Stimulated activated memory B cell treated with anti-CD40 and anti-IgM and Interleukin-4, amounts not matched to agents 10 μg/mL and 1 μg/mL and 100 μg/mL, for 72 hours (primary cell): ENCODE measurements at regions not wholly inside any gene's neighbourhood (a gene's known extent, or its start where the extent isn't known, plus 50 kb on each side); places are given as distances from the start of the nearest gene placed in this dataset.
"Not testable (repeated sequence)": the region's sequence is repeated elsewhere in the genome, so short reads cannot be mapped to it uniquely, and the experiment has no call there.

Source experiments
- ATAC-seq: fragments of 150-1000 bp; cut with Tn5 transposase; 2 replicates; pipeline ENCODE4 v1.10.0; 2021
- H3K27ac Mint-ChIP-seq: one replicate; pipeline ENCODE4 v1.8.0; 2022; ENCODE audit warnings: mild to moderate bottlenecking, mixed read lengths
- H3K27me3 Mint-ChIP-seq: one replicate; pipeline ENCODE4 v1.8.0; 2022; ENCODE audit warnings: mixed read lengths
- H3K36me3 Mint-ChIP-seq: one replicate; pipeline ENCODE4 v1.8.0; 2022; ENCODE audit warnings: mixed read lengths
- H3K4me1 Mint-ChIP-seq: one replicate; pipeline ENCODE4 v1.8.0; 2022; ENCODE audit warnings: mixed read lengths
- H3K4me3 Mint-ChIP-seq: one replicate; pipeline ENCODE4 v1.8.0; 2022; ENCODE audit warnings: mild to moderate bottlenecking, moderate library complexity, mixed read lengths
- H3K9me3 Mint-ChIP-seq: one replicate; pipeline ENCODE4 v1.8.0; 2022; ENCODE audit warnings: mixed read lengths

DNA sequence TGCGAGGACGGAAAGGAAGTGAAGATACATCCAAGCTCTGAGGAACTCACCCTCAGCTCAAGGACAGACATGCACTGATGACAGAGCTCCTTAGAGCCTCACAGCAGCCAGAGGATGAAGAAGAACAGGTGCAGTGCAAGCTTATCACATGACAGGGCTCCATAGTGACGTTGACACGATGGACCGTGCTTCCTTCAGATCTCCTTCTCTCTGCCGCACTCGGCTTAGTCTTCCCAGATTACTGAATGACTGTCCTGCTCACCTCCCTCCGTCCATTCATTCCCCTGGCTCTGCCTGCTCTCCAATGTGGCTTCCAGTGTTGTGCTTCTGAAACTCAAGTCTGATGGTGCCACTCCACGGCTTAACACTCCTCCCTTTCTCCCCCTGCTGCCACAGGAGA lies 161.5 kb upstream of the PFKP start:
- peaks cover 20% of the 10 kb centered on the region for H3K27me3 Mint-ChIP-seq
- ATAC-seq = no peak
- peaks cover 3% of the 10 kb centered on the region for H3K9me3 Mint-ChIP-seq
- H3K27ac Mint-ChIP-seq = no peak overlapping the region
- no peaks in the 10 kb centered on the region for H3K36me3 Mint-ChIP-seq
- no peak overlapping the region for H3K4me3 Mint-ChIP-seq
- no peaks in the 10 kb centered on the region for H3K4me1 Mint-ChIP-seq

DNA sequence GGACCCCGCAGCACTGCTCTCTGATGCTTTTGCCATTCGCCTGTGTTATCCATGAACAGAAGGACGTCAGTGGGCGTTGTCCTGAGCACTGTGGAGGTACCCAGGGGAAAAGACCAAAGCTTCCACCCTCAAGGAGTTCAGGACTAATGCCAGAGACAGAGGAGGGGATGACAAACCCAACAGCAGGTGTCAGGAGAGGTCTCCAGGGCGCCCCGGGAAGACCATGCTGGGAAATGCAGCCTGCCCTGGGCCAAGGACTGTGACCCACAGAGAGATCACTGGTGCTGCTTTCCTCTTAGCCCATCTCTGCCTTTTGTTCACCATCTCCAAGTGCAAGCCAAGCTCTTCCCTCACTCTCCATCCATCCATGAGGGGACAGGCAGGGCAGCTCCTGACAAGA lies 166.8 kb upstream of the PFKP start:
- H3K4me3 Mint-ChIP-seq = no peak overlapping the region
- peaks cover 3% of the 10 kb centered on the region for H3K9me3 Mint-ChIP-seq
- no peak for ATAC-seq
- peaks cover 20% of the 10 kb centered on the region for H3K27me3 Mint-ChIP-seq
- no peaks in the 10 kb centered on the region for H3K4me1 Mint-ChIP-seq
- no peak overlapping the region for H3K27ac Mint-ChIP-seq
- no peaks in the 10 kb centered on the region for H3K36me3 Mint-ChIP-seq

DNA sequence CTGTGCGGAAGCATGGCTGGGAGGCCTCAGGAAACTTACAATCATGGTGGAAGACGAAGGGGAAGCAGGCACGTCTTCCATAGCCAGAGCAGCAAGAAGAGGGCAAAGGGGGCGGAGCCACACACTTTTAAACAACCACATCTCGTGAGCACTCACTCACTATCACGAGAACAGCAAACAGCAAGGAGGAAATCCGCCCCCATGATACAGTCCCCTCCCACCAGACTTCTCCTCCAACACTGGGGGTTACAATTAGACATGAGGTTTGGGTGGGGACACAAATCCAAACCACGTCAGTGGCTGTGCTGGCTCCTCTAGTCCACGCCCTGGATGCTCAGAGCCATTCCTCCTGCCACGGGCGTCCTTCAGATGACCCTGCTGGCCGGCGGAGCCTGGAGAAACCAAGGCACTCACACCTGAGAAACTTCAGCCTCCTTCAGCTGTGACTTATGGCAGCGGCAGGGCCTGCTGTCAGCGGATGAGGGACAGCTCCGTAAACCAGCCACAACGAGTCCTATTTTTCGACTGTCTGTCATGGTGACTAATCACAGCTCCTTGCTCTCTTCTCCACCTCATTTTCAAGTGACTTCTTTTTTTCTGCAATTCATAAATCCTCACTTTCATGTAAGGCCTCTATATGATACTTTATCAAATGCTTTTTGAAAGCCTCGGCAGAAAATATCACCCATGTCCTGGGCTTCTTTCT lies 167.9 kb upstream of the PFKP start:
- peaks cover 3% of the 10 kb centered on the region for H3K9me3 Mint-ChIP-seq
- H3K27ac Mint-ChIP-seq = no peak overlapping the region
- no peaks in the 10 kb centered on the region for H3K4me1 Mint-ChIP-seq
- no peak for ATAC-seq
- peaks cover 20% of the 10 kb centered on the region for H3K27me3 Mint-ChIP-seq
- H3K36me3 Mint-ChIP-seq = no peaks in the 10 kb centered on the region
- no peak overlapping the region for H3K4me3 Mint-ChIP-seq

DNA sequence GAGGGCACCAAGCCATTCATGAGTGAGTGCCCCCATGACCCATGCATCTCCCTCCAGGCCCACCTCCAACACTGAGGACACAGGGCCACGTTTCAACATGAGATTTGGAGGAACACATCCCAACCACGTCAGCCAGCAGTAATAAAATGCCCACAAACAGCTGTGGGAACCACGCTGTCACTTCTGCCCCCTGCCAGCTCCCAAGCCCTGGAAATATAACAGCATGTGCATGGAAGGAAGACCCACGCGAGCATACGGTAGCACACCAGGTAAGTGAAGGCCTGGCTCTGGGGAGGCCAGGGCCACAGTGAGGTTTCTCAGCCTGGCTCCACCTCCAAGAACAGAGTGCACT lies 168.9 kb upstream of the PFKP start:
- Mint-ChIP-seq H3K36me3 (no peaks in the 10 kb centered on the region), H3K4me3 (no peak overlapping the region), H3K4me1 (no peaks in the 10 kb centered on the region), H3K27ac (no peak overlapping the region), H3K27me3 (peaks cover 12% of the 10 kb centered on the region), H3K9me3 (peaks cover 3% of the 10 kb centered on the region)
- ATAC-seq = no peak

DNA sequence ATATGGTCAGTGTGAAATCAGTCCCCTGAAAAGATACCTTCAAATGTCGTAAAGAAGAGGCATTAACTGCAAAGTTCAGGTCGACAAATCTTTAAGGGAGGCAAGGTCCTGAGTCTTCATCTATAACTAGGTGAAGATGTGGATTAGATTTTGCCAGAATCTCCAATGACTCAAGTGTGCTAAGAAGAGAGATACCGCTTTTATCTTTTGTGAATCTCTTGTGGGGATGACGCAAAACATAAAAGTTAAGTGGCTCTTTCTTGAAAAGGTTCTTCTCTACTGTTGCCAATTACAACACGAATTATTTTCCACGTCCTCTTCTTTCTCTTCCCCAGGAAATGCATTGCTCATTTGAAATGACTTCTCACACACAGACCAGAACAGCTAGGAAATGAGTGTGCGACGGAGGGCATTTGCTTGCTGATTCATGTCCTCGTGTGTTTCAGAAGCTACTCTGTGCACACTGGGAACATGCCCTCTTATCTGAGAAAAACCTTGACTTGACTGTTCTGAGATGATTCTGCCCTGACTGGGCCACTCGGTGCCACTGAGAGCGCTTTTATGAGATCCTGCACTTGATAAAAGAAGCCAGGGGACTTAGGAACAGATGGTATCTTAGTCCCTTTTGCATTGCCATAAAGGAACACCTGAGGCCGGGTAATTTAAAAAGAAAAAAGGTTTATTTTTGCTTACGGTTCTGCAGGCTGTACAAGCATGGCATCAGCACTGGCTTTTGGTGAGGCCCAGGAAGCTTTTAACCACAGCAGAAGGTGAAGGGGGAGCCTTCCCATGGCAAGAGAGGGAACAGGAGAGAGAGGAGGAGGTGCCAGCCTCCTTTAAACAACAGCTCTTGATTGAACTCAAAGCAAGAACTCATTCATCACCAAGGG lies 169.5 kb upstream of the PFKP start:
- Mint-ChIP-seq H3K9me3 (peaks cover 3% of the 10 kb centered on the region), H3K27ac (no peak overlapping the region), H3K4me1 (no peaks in the 10 kb centered on the region), H3K27me3 (peaks cover 6% of the 10 kb centered on the region), H3K36me3 (no peaks in the 10 kb centered on the region), H3K4me3 (no peak overlapping the region)
- ATAC-seq = no peak

DNA sequence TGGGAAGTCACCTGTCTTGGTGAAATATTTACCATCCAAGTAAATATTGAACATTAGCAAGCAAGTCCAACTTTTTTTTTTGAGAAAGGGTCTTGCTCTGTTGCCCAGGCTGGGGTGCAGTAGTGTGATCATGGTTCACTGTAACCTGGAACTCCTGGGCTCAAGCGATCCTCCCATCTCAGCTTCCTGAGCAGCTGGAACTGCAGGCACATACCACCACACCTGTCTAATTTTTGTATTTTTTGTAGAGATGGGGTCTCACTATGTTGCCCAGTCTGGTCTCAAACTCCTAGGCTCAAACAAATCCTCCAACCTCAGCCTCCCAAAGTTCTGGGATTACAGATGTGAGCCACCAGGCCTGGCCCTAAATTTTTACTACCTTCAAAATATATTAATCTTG lies 171.0 kb upstream of the PFKP start:
- not testable (repeated sequence) for H3K36me3 Mint-ChIP-seq, H3K27me3 Mint-ChIP-seq, H3K9me3 Mint-ChIP-seq, H3K27ac Mint-ChIP-seq, H3K4me3 Mint-ChIP-seq, H3K4me1 Mint-ChIP-seq, ATAC-seq

DNA sequence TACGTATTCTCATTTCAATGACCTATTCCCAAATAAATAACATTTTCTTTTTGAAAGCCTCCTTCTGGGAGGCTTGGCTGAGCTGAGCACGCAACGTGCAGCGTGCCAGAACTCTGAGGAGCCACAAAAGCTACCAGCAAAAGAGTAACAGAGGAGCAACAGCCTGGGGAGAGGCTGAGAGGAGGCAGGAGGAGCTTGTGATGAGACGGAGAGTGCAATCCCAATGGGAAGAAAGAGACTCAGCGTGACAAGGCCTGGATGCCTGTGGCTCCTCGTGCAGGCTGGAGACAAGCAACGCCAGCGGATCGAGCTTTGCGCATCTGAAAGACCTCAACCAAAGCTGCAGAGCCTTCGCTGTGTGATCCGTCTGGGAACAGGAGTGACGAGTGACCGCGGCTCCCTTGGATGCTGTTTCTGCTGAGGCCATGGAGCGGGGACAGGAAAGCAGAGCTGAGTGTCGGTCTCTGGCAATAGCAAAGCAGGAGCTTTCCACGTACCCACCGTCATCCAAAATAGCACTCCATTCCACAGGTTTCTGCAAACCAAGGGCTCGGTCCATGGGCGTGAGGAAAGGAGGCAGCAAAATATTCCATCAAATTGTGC lies 171.7 kb upstream of the PFKP start:
- Mint-ChIP-seq H3K4me3 (no peak overlapping the region), H3K9me3 (no peaks in the 10 kb centered on the region), H3K4me1 (no peaks in the 10 kb centered on the region), H3K27me3 (no peaks in the 10 kb centered on the region), H3K36me3 (no peaks in the 10 kb centered on the region), H3K27ac (no peak overlapping the region)
- ATAC-seq = no peak

DNA sequence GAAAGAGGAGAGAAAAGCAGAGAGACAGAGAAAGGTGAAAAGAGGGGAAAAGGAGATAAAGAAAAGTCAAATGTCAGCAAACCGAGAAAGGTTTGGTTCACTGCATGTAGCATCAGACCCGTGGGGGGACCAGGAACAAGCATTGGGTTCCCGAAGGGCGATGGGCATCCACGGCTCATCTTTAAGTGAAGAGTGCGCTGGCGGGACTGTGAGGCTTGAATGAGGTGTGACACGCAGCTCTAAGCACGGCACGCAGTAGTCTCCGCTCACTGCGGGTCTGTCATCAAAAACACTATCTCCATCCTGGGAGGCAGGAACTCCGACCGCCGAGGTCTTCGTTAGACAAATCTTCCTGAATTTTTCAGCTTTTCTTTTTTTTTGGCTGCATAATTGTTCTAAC lies 173.4 kb upstream of the PFKP start:
- H3K36me3 Mint-ChIP-seq = no peaks in the 10 kb centered on the region
- no peak for ATAC-seq
- H3K9me3 Mint-ChIP-seq = no peaks in the 10 kb centered on the region
- H3K27ac Mint-ChIP-seq = no peak overlapping the region
- H3K4me1 Mint-ChIP-seq = no peaks in the 10 kb centered on the region
- no peak overlapping the region for H3K4me3 Mint-ChIP-seq
- H3K27me3 Mint-ChIP-seq = no peaks in the 10 kb centered on the region

DNA sequence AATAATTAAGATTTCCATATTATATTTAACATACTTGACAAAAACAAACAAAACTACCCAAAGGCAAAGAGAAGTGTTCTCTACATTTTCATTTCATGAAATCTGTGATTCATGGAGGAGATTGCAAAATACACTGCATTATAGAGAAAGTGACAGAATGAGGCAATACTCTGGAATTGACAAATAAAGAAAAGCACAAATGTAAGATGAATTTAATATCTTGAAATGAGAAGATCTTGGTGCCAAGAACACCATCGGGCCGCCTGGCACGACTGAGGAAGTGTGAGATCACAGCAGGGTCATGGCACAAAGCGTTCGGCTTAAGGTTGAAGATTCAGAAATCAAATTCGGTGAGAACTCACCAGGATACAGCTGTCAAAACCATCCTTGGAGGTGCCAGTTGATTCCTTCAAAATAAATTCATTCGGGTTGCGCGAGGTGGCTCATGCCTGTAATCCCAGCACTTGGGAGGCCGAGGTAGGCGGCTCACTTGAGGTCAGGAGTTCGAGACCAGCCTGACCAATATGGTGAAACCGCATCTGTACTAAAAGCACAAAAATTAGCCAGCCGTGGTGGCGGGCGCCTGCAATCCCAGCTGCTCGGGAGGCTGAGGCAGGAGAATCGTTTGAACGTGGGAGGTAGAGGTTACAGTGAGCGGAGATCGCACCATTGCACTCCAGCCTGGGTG lies 174.0 kb upstream of the PFKP start:
- no peak for ATAC-seq
- Mint-ChIP-seq H3K27me3 (no peaks in the 10 kb centered on the region), H3K9me3 (peaks cover 5% of the 10 kb centered on the region), H3K36me3 (no peaks in the 10 kb centered on the region), H3K4me3 (no peak overlapping the region), H3K4me1 (no peaks in the 10 kb centered on the region), H3K27ac (no peak overlapping the region)

DNA sequence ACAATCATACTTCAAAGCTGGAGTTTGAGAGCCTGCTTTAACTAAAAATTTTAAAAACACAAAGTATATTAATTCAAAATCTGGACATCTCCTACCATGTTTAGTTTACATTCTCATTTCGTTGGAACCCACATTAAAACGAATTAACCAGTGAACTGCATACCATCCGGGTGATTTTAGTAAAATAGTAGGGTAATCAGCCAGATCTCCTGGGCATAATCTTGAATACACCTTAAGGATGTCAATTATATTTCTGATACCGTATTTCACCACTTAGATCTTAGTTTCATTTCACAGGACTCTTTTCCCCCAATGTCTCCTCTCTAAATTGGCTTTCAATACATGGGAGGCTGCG lies 175.6 kb upstream of the PFKP start:
- Mint-ChIP-seq H3K27me3 (no peaks in the 10 kb centered on the region), H3K36me3 (no peaks in the 10 kb centered on the region), H3K4me1 (no peaks in the 10 kb centered on the region), H3K4me3 (no peak overlapping the region), H3K9me3 (peaks cover 7% of the 10 kb centered on the region), H3K27ac (no peak overlapping the region)
- ATAC-seq = no peak

DNA sequence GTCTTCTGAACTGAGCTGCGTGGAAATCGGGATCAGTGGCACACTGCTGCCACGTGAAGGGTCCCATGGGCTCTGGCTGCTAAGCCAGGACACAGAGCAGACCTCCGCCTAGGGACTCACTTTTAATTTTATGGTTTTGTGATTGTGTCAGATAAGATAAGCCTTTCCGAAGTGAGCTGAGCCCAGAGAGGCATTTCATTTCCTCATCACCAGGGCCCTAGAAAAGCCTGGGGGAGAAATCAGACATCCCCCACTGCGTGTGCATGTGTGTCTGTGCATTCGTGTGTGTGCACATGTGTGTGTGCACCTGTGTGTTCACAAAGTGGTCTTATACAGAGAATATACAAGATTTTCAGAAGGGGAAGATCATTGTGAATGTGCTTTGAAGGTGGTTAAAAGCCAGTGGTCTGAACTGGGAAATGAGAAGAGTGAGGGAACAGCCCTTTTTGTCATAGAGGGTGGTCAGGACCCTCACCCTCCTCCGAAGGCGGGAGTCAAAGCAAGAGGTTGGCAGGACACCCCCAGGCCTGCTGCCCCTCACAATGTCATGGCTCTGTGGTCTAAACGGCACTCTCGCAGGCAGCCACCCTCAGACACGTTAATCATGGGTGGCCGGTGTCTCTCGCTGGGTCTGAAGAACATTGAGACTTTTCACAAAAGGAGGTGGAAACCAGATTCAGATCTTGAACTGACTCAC lies 176.1 kb upstream of the PFKP start:
- no peaks in the 10 kb centered on the region for H3K4me1 Mint-ChIP-seq
- no peaks in the 10 kb centered on the region for H3K36me3 Mint-ChIP-seq
- no peaks in the 10 kb centered on the region for H3K27me3 Mint-ChIP-seq
- no peak overlapping the region for H3K4me3 Mint-ChIP-seq
- H3K27ac Mint-ChIP-seq = no peak overlapping the region
- peaks cover 7% of the 10 kb centered on the region for H3K9me3 Mint-ChIP-seq
- ATAC-seq = no peak

DNA sequence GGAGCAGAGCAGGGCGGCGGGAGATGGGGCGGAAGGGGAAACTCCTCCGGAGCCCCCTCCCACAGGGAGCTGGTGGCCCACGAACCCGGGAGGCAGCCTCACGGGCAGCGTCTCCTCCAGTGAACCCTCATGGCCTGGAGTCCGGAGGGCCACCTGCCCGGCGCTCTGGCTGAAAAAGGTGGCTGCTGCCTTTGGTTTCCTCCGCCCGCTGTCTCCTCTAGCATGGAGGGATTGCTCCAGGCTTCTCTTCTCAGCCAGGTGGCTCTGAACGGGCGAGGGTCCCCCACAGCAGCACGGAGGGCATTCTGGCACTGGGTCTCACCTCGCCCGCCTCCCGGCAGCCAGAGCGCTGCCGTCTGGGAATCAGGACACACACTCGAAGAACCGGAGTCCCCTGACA lies 177.3 kb upstream of the PFKP start:
- Mint-ChIP-seq H3K36me3 (no peaks in the 10 kb centered on the region), H3K4me3 (no peak overlapping the region), H3K27ac (no peak overlapping the region), H3K27me3 (no peaks in the 10 kb centered on the region), H3K9me3 (peaks cover 7% of the 10 kb centered on the region), H3K4me1 (no peaks in the 10 kb centered on the region)
- ATAC-seq = no peak

DNA sequence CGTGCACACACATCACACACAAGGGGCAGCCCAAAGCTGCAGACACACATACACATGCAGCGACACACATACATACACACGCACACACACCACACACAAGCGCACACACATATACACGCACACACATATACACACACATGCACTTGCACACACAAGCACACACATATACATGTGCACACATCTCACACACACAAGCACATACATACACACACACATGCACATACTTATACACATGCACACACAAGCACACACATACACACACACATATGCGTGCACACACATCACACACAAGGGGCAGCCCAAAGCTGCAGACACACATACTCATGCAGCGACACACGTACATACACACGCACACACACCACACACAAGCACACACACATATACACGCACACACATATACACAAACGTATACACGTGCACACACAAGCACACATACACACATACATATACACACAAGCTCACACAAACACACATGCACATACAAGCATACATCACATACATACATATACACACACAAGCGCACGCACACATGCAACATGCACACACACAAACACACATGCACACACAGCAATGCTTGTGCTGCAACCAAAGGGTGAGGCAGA lies 178.8 kb upstream of the PFKP start:
- ATAC-seq = no peak
- H3K4me3 Mint-ChIP-seq = no peak overlapping the region
- H3K27me3 Mint-ChIP-seq = no peaks in the 10 kb centered on the region
- H3K27ac Mint-ChIP-seq = no peak overlapping the region
- H3K9me3 Mint-ChIP-seq = peaks cover 7% of the 10 kb centered on the region
- no peaks in the 10 kb centered on the region for H3K4me1 Mint-ChIP-seq
- no peaks in the 10 kb centered on the region for H3K36me3 Mint-ChIP-seq

DNA sequence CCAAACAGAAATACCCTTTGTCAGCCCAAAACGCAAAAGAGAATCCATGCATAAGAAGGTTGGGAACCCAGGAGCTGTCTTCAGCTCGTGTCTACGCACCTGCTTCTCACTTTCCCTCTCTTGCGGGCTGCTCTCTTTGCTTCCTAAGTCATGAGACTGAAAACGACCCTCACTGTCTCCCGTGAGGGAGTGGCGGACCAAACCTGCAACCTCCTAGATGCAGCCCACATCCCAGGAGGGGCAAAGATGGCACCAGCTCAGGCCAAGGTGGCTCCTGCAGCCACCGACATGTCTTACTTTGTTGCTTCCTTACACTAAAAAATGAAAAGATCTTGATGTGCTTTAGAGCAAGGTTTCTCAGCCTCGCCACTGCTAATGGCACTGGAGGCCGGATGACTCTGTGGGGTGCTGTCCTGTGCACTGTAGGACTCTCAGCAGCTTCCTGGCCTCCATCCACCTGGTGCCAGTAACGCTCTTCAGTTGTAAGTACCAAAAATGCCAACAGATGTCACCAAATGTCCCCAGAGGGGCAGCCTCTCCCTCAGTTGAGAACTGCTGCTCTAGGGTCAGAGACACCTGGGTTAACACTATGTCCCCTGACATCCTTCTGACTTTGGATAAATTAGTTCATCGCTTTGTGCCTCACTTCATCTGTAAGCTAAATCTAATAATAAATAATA lies 179.8 kb upstream of the PFKP start:
- ATAC-seq = no peak
- Mint-ChIP-seq H3K4me1 (no peaks in the 10 kb centered on the region), H3K9me3 (peaks cover 7% of the 10 kb centered on the region), H3K27me3 (no peaks in the 10 kb centered on the region), H3K36me3 (no peaks in the 10 kb centered on the region), H3K27ac (no peak overlapping the region), H3K4me3 (no peak overlapping the region)
